ENCODE measurements at regions not wholly inside any gene's neighbourhood (a gene's known extent, or its start where the extent isn't known, plus 50 kb on each side); places are given as distances from the start of the nearest gene placed in this dataset.
"Not testable (repeated sequence)": the region's sequence is repeated elsewhere in the genome, so short reads cannot be mapped to it uniquely, and the experiment has no call there.

DNA sequence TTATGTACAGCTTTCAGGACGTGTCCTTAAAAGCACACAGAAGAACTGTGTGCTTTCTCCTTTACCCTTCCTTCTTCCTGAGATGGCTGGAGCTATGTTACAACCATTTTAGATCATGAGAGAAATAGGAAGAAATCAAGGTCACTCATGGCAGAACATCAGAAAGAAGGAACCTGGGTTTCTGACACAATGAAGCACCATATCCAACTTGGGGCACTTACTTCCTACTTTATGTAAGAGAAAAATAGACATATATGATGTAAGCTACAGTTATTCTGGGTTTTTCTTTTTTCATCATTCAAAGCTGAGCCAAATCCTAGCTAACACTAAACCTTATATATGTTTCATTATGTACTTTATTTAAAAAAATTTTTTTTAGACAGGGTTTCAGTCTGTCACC is 79.5 kb downstream of the FAM161A start:
- DNase-seq: no peak

DNA sequence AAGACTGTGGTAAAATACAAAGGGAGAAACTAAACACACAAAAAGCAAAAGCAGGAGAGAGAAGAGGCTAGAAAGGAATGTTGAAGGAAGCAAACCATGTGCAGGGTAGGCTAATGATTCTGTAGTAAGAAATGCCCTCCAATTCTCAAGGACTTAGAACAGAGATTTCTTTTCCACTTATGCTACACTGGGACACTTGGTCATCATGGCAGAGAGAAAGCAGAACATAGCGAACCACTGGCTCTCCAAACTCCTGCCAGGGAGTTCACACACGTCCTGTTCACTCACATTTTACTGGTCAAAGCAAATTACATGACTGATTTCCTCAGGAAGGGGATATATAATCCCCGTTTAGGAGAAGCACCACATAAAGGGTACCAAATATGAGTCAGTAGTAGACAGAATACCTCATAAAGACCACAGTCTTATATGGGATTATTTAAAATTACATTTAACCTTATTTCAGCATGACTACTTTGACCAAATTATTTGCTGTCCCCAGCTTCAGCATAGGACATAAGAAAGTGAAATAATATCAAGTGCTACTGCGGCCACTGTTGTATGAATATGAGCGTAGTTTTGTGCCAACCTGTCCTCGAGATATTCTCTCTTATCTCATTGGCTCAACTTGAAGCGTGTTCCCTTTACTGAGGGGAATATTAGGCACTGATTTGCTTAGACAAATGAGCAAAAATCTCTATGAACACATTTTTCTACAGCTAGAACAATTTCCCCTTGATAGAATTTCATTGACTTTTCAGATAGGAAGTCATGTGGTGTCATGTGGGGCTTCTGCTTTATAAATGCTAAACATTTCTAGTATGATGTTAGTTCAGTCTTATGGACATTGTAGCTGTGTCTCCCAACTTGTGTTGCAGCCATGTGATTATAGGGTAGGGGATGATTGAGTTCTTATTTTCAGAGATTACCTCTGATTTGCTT is 81.7 kb downstream of the FAM161A start:
- no peak for DNase-seq

DNA sequence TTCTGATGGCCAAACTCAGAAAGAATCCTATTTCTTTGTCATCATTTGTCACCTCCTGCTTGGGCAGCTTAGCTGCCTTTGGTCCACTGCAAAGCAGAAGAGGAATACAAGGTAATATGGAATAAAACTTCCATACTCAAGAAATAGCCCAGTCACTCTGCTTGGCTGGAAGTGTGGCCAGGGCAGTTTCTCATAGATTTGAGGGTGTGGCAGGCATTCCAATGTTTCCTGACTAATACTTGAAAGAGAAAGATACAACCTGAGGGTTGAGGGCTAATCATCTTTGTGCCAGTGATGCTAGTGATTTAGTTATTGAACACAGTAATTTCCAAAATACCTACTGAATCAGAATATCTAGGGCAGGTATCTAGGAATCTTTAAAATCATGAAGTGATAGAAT is 83.1 kb downstream of the FAM161A start:
- no peak for DNase-seq

DNA sequence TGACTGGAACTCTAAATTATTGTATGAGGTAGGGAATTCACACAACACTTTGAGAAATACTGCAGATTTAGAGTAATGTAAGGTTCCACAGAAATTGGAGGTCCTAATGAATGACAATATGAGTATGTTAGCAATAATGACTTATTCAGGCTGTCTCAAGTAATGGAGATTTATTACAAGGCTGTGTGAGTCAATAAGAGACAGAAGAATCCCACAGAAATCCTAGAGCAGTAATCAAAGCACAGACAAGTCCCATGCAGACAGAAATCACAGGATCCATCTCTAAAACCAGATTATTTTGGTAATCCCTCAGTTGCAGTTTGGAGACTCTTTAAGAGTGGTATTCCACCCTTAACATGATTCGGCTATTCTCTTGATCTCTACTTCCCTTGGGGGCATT is 83.6 kb downstream of the FAM161A start:
- DNase-seq: no peak

DNA sequence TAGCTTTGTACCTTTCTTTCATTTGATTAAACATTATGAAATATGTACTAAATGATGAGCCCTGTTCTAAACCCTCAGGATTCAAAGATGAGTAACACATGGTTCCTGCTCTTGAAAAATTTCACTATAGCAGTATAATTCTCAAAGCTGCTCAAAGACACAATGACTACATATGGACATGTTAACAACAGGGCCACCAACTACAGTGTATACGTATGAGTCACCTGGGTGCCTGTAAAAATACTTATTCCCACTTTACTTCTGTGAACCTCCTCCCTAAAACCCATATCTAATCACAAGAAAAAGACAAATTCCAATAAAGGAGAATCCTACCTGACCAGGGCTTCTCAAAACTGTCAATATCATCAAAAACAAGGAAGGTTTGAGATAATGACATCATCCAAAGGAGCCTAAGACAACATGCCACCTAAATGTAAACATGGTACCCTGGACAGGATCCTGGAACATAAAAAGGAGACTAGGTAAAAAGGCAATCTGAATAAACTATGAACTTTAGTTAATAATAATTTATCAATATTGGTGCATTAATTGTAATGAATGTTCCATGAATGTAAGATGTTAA is 84.7 kb downstream of the FAM161A start:
- no peak for DNase-seq

DNA sequence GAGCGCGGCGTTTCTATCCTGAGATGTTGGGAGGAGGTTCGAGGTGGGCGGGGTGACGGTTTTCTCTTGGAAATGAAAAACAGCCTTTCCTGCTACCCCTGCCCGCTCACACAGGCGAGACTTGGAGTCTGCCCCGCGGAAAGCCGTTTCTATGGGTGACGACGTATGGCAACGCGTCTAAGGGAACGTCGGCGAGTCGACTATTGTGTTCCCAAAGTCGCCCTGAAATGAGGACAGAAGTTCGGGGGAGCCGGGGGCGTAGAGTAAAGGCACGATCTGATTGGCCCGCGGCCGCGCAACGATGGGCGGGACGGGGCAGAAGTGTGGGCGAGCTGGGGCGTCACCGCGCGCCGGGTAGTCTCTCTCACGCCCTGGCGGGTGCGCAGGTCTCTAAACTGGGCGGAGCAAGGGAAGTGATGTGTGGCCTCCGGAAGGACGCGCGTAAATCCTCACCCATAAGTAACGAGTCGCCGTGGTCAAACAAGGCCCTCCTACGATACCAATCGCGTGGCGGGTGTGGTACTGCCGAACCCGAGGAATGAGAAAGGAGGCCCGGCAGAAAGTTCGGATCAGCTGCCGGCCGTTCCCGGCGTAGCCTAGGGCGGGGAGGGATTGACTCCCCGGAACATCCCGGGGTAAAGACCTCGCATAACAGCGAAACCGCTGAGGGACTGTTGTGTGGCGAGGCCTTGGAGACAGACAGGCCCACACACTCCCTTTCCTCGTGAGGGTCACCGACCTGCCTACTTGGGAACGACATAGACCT is 89.6 kb downstream of the FAM161A start:
- DNase-seq: peak; percentile 98

DNA sequence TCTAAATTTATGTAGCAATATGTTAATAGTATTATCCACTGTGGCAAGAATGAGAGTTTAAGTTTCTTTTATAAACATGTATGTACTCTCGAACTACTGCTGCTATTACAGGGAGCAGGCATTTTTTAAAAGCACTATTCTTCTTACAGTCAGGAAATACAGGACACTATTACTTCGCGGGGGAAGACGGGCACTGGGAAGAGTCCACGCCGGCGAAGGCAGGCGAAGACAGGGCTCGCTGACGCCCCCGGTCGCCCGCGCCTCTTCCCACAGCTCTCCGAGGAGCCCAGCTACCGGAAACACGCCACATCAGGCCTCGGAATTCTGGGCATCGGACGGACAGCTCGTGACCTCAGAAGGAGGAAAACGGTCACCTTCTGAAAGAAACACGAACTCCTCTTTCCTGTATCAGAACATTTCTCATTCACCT is 90.2 kb downstream of the FAM161A start:
- DNase-seq: no peak

DNA sequence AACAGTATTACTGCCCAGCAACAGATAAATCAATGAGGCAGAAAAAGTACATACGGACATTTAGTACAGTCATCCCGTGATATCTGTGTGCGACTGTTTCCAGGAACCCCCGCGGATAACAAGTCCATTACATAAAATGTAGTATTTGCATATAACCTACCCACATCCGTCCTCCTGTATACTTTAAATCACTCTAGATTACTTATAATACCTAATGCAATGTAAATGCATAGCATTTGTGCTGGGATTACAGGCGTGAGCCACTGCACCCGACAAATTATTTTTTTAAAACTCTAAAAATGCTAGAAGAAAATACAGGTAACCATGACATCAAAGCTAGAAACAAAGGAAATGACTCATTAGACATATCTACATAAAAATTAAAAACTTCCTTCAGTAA is 91.6 kb downstream of the FAM161A start:
- peak; percentile 31 for DNase-seq

DNA sequence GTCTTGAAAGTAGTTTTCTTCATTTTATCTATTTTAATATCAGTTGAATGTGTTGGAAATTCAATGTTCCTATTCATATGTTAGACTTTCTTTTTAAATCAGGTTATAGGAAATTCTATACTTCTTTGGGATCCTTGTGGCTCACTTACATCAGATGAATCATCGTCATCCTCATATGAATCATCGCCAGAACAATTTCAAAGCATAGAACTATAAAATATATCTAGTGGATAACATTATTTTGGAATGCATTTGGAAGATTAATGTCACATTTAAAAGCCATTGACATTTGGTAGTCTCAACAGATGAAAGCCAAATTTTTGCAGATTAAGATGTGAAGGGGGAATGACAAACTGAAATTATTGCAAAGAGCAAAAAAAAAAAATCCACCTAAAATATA is 94.1 kb downstream of the FAM161A start:
- DNase-seq: no peak

DNA sequence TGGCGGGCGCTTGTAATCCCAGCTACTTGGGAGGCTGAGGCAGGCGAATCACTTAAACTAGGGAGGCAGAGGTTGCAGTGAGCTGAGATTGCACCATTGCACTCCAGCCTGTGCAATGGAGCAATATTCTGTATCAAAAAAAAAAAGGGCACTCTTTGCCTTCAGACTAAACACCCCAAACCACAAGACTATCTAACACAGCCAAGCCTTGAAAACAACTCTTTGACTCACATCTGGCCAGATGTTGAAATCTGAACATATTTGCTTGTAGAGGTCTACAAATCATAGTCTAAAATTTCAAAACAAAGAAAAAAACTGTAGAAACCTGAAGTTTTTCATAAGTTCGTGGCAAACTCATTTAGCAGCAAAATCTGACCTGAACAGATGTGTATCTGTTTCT is 94.9 kb downstream of the FAM161A start:
- DNase-seq: no peak

DNA sequence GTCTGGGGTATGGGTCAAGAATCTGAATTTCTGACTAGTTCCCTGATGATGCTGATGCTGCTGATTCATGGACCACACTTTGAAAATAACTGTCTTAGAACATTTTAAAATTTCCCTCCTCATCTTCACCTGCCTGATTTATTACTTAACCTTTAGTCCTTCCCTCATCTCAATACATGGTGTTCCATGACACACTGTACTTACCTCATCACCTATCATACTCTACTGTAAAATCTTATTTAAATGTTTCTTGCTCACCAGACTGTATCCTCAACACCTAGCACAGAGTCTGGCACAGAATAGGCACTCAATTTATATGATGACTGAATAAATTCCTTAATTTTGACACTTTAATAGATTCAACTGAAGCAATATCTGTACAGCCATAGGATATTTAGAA is 95.7 kb downstream of the FAM161A start:
- no peak for DNase-seq

DNA sequence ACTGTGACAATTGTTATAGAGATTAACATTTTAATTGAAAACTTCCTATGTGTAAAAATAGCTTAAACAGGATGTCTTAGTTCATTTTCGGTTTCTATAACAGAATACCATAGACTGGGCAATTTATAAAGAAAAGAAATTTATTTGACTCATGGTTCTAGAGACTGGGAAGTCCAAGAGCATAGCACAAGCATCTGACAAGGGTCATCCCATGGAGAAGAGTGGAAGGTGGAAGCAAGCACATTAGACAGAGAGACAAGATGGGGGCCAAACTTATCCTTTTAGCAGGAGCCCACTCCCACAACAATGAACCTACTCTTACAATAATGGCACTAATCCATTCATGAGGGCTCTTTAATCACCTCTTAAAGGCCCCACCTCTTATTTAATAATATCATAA is 100.3 kb downstream of the FAM161A start:
- no peak for DNase-seq

DNA sequence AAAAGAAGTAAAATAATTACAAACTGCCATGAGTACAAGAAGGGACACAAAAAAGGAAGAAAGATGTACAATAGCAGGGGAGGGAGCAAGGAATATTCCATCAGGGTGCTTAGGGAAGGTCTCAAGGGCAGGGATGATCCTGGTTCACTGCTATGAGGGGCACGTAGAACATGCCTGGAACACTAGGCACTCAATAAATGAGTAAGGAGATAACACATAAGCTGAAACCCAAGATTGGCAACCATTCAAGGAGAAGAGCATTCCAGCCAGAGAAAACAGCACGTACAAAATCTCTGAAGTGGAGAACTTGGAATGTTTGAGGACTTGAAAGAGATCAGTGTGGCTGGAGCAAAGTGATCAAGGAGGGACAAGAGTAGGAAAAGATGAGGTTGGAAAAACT is 103.2 kb downstream of the FAM161A start:
- DNase-seq: no peak

DNA sequence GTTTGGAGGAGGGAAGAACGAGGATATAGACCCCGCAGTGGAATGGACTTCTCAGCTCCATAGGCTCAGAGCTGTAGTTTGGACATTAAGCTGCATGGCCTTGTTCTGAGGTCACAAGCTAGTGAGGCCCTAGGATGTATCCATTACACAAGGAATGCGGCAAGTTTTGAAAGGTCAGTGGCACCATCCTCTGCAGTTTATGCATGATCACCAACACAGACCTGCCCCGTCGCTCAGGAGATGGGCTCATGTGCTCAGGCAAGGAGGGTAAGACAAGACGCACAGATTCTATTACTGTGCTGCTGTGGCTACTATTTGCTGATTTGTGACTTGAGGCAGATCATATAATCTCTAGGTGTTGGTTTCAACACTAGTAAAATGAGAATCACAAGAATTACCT is 110.9 kb downstream of the FAM161A start:
- no peak for DNase-seq

DNA sequence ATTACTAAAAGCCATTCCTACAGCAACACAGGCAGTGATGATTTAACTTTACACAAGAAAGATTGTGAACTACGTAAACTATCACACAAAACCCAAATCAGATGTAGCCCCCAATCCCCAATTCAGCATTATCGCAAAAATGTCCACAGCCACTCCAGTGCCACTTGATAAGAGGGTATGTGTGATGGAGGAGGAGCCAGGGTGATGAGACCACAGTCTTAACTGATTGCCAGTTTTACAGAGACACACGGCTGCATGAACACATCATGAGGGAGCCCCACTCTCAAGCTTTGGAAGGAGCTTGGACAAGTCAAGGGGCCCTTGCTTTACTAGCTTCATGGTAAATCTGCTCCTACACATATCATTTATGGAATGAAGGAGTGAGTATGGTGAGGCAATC is 116.0 kb downstream of the FAM161A start:
- no peak for DNase-seq

DNA sequence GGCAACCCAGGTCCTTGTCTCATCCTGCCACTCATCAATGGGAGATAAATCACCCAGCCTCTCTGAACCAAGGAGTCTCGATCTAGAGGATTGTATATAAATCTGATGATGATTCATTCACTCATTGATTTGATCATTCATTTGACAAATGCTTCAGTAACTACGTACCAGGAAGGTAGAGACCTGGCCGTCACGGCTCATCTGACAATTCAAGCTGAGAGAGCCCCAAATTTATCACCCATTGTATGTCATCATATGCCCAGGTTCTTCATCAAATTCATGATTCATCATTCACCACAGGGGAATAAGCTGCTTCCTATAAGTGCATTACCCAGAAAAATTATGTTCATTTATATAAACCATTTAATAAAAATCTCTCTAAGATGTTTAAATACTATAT is 116.9 kb downstream of the FAM161A start:
- DNase-seq: no peak

DNA sequence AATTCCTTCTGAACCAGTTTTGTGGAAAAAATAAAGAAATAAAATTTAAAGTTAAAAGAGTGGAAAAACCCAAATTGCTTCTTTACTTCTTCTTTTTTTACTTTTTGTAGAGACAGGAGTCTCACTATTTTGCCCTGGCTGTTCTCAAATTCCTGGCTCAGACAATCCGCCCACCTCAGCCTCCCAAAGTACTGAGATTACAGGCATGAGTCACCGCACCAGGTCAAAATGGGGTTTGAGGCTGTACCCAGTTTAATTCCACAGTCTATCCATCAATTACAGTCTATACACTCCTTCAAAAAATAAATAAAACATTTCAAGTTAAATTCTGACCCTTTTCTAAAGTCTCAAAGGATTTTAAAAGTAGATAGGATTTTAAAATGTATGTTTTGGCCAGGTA is 120.3 kb downstream of the FAM161A start:
- DNase-seq: no peak

DNA sequence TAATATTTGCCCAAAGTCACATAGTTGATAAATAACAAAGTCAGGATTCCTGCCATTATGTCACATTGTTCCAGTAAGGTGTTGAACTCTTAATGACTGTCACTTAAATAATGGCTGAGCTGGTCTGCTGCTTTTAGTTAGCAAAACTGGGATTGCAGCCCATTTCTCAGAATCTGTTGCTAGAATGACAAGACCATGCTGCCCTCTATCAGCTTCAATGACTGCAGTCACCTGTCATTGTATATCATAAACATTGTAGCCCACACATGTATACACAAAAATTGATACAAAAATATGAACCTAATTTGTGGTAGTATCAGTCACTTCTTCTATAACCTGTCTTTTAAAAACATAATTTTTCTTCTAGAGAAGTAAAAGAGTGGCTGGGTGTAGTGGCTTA is 121.1 kb downstream of the FAM161A start:
- no peak for DNase-seq

DNA sequence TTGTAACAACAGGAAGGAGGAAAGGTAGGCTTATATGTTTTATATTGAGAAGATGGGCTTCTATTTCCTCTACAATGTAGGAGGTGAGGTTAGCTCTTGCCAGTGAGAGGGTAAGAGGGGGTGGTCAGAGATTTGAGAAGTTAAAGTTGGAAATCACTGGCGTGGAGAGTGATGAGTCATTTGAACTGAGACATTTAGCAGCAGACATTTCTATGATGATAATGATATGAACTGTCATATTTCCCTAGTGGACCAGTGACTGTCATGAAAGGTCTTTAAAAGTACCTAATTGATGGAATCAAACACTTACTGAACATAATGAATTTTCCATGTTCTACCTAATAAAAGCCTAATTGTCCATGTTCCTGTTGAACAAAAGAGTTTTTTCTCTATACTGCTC is 126.1 kb downstream of the FAM161A start:
- no peak for DNase-seq

DNA sequence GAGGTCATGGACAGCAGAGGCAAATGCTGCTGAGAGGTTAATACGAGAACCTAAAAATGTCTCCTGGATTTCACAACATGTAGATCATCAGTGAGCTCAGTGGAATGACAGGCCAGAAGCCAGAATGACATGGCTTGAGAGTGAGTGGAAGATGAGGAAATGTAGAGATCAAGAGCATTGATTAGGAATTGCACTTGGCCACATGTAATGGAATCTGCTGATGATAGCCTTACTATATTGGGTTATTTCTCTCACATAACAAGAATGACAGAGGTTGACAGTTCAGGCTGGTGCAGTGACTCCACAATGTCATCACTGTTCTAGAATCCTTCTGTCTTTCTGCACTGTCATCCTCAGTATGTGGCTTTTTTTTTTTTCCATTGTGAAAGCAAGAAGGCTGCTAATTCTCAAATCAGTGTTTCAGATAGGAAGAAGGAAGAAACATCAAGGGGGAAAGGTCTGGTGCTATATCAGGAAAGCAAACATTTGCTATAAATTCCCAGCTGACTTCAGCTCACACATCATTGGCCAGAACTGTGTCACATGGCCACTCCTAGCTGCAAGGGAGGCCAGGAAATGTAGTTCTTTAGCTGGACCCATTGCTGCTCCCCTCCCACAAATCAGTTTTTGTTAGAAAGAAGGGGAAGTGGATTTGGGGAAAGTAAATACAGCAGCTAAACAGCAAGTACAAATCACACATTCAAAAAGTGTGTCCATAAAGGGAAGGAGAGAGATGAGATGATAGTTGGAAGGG is 127.2 kb downstream of the FAM161A start:
- no peak for DNase-seq

DNA sequence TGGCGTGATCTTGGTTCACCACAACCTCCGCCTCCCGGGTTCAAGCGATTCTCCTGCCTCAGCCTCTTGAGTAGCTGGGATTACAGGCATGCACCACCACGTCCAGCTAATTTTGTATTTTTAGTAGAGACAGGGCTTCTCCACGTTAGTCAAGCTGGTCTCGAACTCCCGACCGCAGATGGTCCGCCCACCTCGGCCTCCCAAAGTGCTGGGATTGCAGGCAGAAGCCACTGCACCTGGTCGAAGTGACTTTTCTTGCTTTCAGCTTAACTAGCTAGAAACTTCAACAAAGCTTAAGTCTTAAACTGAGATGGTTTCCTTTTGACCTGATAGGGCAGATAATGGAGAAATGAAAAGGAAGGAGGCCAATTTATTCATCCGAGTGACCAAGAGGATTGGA is 130.5 kb downstream of the FAM161A start:
- not testable (repeated sequence) for DNase-seq

DNA sequence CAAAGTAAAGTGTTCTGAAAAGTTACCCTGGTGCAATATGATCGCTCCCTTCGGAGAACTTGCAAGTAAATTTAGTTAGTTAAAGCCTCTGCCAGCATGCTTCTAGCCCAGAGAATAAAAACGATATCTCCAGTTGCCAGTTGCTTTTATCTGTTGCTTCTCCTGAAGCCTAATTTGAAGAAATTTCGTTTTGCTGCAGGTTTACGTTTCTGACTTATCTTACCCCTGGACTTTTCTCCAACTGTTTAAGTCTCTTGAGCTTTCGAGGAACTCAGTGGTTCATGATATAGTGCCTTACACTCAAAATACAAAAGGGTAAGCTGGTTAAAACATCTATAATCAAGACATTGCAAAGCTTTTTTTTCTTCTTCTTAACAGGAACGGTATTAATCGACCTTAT is 131.1 kb downstream of the FAM161A start:
- DNase-seq: no peak

DNA sequence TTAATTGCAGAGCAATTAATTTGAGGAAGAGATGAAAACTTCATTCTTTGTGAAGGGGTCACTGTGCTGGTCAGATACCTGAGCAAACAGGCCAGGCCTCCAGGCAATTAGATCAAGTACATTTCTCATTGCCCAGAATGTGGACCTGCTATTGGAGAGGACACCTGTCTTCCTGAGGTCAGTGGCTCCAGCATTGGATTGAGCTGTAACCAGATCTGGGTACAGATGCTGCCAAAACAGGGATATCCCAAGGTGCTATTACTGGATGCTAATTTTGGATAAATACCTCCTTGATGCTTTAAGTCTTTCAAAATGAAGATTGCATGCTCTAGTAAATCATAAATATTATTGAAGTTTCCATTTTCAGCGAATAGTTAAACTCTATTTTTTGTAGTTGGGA is 131.5 kb downstream of the FAM161A start:
- no peak for DNase-seq
